ENCODE measurements at regions not wholly inside any gene's neighbourhood (a gene's known extent, or its start where the extent isn't known, plus 50 kb on each side); places are given as distances from the start of the nearest gene placed in this dataset.

DNA sequence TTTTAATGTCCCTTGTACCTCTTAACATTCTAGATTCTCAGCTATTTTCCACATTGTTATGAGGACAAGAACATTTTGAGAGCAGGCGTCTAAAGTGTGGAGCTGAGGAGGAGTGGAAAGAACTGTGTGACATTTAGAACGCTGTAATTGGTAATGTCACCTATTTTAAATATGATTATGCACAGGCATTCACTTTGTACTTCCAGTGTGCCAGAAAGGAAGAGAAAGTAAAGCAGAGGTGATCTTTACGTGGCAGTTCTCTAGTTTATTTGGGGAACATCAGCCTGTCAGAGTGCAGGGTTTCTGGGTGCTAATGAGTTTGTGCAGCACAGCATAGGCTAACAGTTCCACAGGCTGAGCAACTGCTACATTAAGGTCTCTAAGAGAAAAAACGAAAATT, 498.4 kb upstream of the POM121L12 start:
- H3K27me3 ChIP-seq (ENCODE audit: insufficient read depth, low read depth, severe bottlenecking): no peaks in the 10 kb centered on the region

GRCh38 chr7:52525772-52526341, 509.6 kb upstream of the POM121L12 start:
- H3K27ac ChIP-seq: no peak overlapping the region
- no peak for TF ChIP-seq CTCF (IDR thresholded peaks at IDR 0.05; ENCODE audit: low read depth, low read length)
- no peaks in the 10 kb centered on the region for H3K27me3 ChIP-seq (ENCODE audit: insufficient read depth, low read depth, severe bottlenecking)
- H3K4me3 ChIP-seq (ENCODE audit: low read depth, low read length): no peak overlapping the region
- H3K36me3 ChIP-seq: no peaks in the 10 kb centered on the region
- DNase-seq: no peak
- H3K9me3 ChIP-seq (ENCODE audit: severe bottlenecking): no peaks in the 10 kb centered on the region

More for the DNA sequence above, 498.4 kb upstream of the POM121L12 start:
- no peak for DNase-seq
- H3K4me3 ChIP-seq (ENCODE audit: low read depth, low read length): no peak overlapping the region
- no peaks in the 10 kb centered on the region for H3K9me3 ChIP-seq (ENCODE audit: severe bottlenecking)
- no peak overlapping the region for H3K27ac ChIP-seq
- no peak for TF ChIP-seq CTCF (IDR thresholded peaks at IDR 0.05; ENCODE audit: low read depth, low read length)
- H3K36me3 ChIP-seq: no peaks in the 10 kb centered on the region

DNA sequence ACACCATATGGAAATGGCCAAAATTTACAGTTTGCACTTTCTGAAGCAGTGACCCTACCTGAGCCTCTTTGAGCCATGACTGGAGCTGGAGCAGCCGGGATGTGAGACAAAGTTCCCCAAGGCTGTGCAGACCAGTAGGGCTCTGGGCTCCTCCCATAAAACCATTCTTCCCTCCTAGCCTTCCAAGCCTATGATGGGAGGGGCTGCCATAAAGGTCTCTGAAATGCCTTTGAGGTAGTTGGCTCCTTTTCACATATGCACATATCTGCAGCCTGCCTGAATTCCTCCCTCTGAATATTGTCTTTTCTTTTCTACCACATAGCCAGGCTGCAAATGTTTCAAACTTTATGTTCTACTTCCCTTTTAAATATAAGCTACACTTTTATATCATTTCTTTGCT, 516.6 kb upstream of the POM121L12 start:
- DNase-seq: no peak
- Histone ChIP-seq H3K4me3 (ENCODE audit: low read depth, low read length) (no peak overlapping the region), H3K9me3 (ENCODE audit: severe bottlenecking) (peaks cover 2% of the 10 kb centered on the region), H3K36me3 (no peaks in the 10 kb centered on the region), H3K27me3 (ENCODE audit: insufficient read depth, low read depth, severe bottlenecking) (no peaks in the 10 kb centered on the region), H3K27ac (no peak overlapping the region)
- no peak for TF ChIP-seq CTCF (IDR thresholded peaks at IDR 0.05; ENCODE audit: low read depth, low read length)

- peaks cover 2% of the 10 kb centered on the region for H3K9me3 ChIP-seq (ENCODE audit: severe bottlenecking)
- TF ChIP-seq CTCF (IDR thresholded peaks at IDR 0.05; ENCODE audit: low read depth, low read length): no peak
- no peaks in the 10 kb centered on the region for H3K27me3 ChIP-seq (ENCODE audit: insufficient read depth, low read depth, severe bottlenecking)
- no peak overlapping the region for H3K27ac ChIP-seq
- no peaks in the 10 kb centered on the region for H3K36me3 ChIP-seq
- H3K4me3 ChIP-seq (ENCODE audit: low read depth, low read length): no peak overlapping the region
- DNase-seq: no peak
Measured at GRCh38 chr7:52512656-52513055, 522.8 kb upstream of the POM121L12 start.

DNA sequence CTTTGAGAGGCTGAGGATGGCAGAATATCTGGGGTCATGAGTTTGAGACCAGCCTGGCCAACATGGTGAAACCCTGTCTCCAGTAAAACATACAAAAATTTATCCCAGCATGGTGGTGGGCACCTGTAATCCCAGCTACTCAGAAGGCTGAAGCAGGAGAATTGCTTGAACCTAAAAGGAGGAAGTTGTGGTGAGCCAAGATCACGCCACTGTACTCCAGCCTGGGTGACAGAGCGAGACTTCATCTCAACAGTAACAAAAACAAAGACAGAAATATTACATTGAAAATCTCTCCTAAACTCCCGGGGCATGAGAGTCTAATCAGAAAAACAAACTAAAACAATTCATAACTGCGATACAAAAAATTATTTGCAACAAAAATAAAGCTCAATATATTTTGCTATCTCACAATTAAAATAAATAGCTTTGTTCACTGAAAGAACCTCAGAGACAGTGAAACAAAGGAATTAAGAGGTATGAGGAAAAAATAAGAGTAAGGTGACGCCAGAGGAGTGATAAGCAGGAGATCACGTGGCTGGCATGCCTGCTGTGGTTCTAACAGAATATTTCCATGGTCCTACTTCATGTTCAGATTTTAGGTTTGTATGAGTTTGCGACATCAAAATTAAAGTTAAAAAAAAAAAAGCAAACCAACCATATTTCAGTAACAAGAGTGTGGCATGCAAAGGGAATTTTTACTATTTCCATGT, 527.7 kb upstream of the POM121L12 start:
- DNase-seq: no peak
- TF ChIP-seq CTCF (IDR thresholded peaks at IDR 0.05; ENCODE audit: low read depth, low read length): no peak
- Histone ChIP-seq H3K27ac (no peak overlapping the region), H3K27me3 (ENCODE audit: insufficient read depth, low read depth, severe bottlenecking) (no peaks in the 10 kb centered on the region), H3K9me3 (ENCODE audit: severe bottlenecking) (no peaks in the 10 kb centered on the region), H3K36me3 (no peaks in the 10 kb centered on the region), H3K4me3 (ENCODE audit: low read depth, low read length) (no peak overlapping the region)

DNA sequence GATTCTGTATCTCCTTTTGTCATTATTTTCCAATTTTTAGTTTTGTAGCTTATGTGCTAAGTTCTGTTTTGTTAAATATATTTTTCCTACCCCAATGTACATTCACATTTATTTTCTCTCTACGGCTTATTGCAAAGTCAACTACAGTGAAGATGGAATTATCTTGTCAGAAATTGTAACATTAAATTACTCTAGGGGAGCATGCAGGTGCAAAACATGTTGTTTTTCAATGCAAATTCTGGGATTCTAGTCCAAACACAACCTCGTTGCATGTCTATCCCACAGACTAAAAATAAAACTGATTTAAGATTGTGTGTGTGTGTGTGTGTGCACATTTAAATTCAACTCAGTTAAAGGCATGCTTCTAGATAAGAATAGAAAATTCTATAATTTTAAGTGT, 529.1 kb upstream of the POM121L12 start:
- Histone ChIP-seq H3K27me3 (ENCODE audit: insufficient read depth, low read depth, severe bottlenecking) (no peaks in the 10 kb centered on the region), H3K4me3 (ENCODE audit: low read depth, low read length) (no peak overlapping the region), H3K27ac (no peak overlapping the region), H3K9me3 (ENCODE audit: severe bottlenecking) (no peaks in the 10 kb centered on the region), H3K36me3 (no peaks in the 10 kb centered on the region)
- TF ChIP-seq CTCF (IDR thresholded peaks at IDR 0.05; ENCODE audit: low read depth, low read length): no peak
- DNase-seq: no peak

Data from WERI-Rb-1 (cell line).